ENCODE measurements at regions not wholly inside any gene's neighbourhood (a gene's known extent, or its start where the extent isn't known, plus 50 kb on each side); places are given as distances from the start of the nearest gene placed in this dataset.

GRCh38 chrX:144531877-144532276, 648.0 kb downstream of the UBE2NL start (continued):
- TF ChIP-seq CTCF (IDR thresholded peaks at IDR 0.05 in 2 of 3, conservative IDR thresholded peaks at IDR 0.05 in 1 of 3; ENCODE audit: borderline replicate concordance in 1 of 3, insufficient read depth in 1 of 3, low read depth in 2 of 3, low read length in 2 of 3) (no peak), ZNF274 (IDR thresholded peaks at IDR 0.05; ENCODE audit: low read depth, low read length) (no peak)

- intact Hi-C loops (cut with micrococcal nuclease): no loop called here
- H3K9me3 ChIP-seq (ENCODE audit: control insufficient read depth in 1 of 2, insufficient read depth in 1 of 2, low read depth in 1 of 2, low read length in 2 of 2): no peaks in the 10 kb centered on the region
Measured at GRCh38 chrX:144566592-144566991, 680.7 kb upstream of the SPANXN1 start.

GRCh38 chrX:144586756-144587155, 660.5 kb upstream of the SPANXN1 start:
- CTCF ChIA-PET: no interaction called here
- POLR2A ChIA-PET: no interaction called here
- DNase-seq (ENCODE audit: low read depth, low spot score): no peak
- no peaks in the 10 kb centered on the region for H3K27me3 ChIP-seq (ENCODE audit: insufficient read depth, low read length)
- no peaks in the 10 kb centered on the region for H3K4me1 ChIP-seq (ENCODE audit: control insufficient read depth in 1 of 2, insufficient read depth in 2 of 2, low read length in 2 of 2)
- no peak overlapping the region for H2AFZ ChIP-seq (ENCODE audit: low read depth, low read length, poor library complexity, severe bottlenecking)
- RAD21 ChIA-PET (ENCODE audit: low non-redundant PET in 1 of 2, low total read pairs in 2 of 2, uncharacterized antibody in 2 of 2, unreplicated experiment in 2 of 2): no interaction called here
- H3K9me3 ChIP-seq (ENCODE audit: control insufficient read depth in 1 of 2, insufficient read depth in 1 of 2, low read depth in 1 of 2, low read length in 2 of 2): no peaks in the 10 kb centered on the region
- H4K20me1 ChIP-seq (ENCODE audit: insufficient read depth): no peaks in the 10 kb centered on the region
- no TSS peak for BruUV-seq (replicated peaks)
- no peak overlapping the region for H3K4me2 ChIP-seq (ENCODE audit: low read length)
- H3K9me2 ChIP-seq (ENCODE audit: insufficient read depth): no peaks in the 10 kb centered on the region
- H3K9ac ChIP-seq (ENCODE audit: low read length): no peak overlapping the region
- no peak for ATAC-seq
- no peak overlapping the region for H3K27ac ChIP-seq (ENCODE audit: low read depth, low read length)
- H3K36me3 ChIP-seq (ENCODE audit: control insufficient read depth in 1 of 2, insufficient read depth in 2 of 2, low read length in 2 of 2): no peaks in the 10 kb centered on the region
- intact Hi-C loops (cut with micrococcal nuclease): no loop called here
- H3K4me3 ChIP-seq (replicated peaks in 1 of 2; ENCODE audit: low read depth in 1 of 2, low read length in 2 of 2): no peak overlapping the region
- H3K79me2 ChIP-seq (ENCODE audit: insufficient read depth, low read length): no peaks in the 10 kb centered on the region
- TF ChIP-seq EZH2 (IDR thresholded peaks at IDR 0.05): no peak
- TF ChIP-seq CEBPB (IDR thresholded peaks at IDR 0.05; ENCODE audit: low read depth): no peak
- TF ChIP-seq CBX3 (IDR thresholded peaks at IDR 0.05; ENCODE audit: low read depth): no peak
- TF ChIP-seq FOSL1 (IDR thresholded peaks at IDR 0.05; ENCODE audit: low read depth): no peak
- no peak for TF ChIP-seq ZNF274 (IDR thresholded peaks at IDR 0.05; ENCODE audit: low read depth, low read length)
- TF ChIP-seq REST (IDR thresholded peaks at IDR 0.05; ENCODE audit: low read depth): no peak
- no peak for TF ChIP-seq SP1 (IDR thresholded peaks at IDR 0.05; ENCODE audit: low read depth)
- TF ChIP-seq EZH2phosphoT487 (IDR thresholded peaks at IDR 0.05; ENCODE audit: borderline replicate concordance): no peak
- TF ChIP-seq ELF1 (IDR thresholded peaks at IDR 0.05; ENCODE audit: borderline replicate concordance, low read depth): no peak
- no peak for TF ChIP-seq EGR1 (IDR thresholded peaks at IDR 0.05; ENCODE audit: low read depth)
- no peak for TF ChIP-seq POLR2A (IDR thresholded peaks at IDR 0.05; ENCODE audit: borderline replicate concordance, extremely low read depth, insufficient read depth, insufficient read length)
- no peak for TF ChIP-seq JUND (IDR thresholded peaks at IDR 0.05)
- TF ChIP-seq MAX (IDR thresholded peaks at IDR 0.05): no peak

More at GRCh38 chrX:144566592-144566991, 680.7 kb upstream of the SPANXN1 start:
- H3K9ac ChIP-seq (ENCODE audit: low read length): no peak overlapping the region
- H3K36me3 ChIP-seq (ENCODE audit: control insufficient read depth in 1 of 2, insufficient read depth in 2 of 2, low read length in 2 of 2): no peaks in the 10 kb centered on the region
- no TSS peak for BruUV-seq (replicated peaks)
- DNase-seq (ENCODE audit: low read depth, low spot score): no peak
- no peaks in the 10 kb centered on the region for H3K9me2 ChIP-seq (ENCODE audit: insufficient read depth)
- H3K79me2 ChIP-seq (ENCODE audit: insufficient read depth, low read length): no peaks in the 10 kb centered on the region
- TF ChIP-seq RAD21 (IDR thresholded peaks at IDR 0.05; ENCODE audit: low read depth) (no peak), MAX (IDR thresholded peaks at IDR 0.05) (no peak), CEBPB (IDR thresholded peaks at IDR 0.05; ENCODE audit: low read depth) (no peak)
- no peak overlapping the region for H3K27ac ChIP-seq (ENCODE audit: low read depth, low read length)
- H4K20me1 ChIP-seq (ENCODE audit: insufficient read depth): no peaks in the 10 kb centered on the region
- ChIA-PET POLR2A (no interaction called here), CTCF (no interaction called here), RAD21 (ENCODE audit: low non-redundant PET in 1 of 2, low total read pairs in 2 of 2, uncharacterized antibody in 2 of 2, unreplicated experiment in 2 of 2) (no interaction called here)
- H2AFZ ChIP-seq (ENCODE audit: low read depth, low read length, poor library complexity, severe bottlenecking): no peak overlapping the region
- H3K4me2 ChIP-seq (ENCODE audit: low read length): no peak overlapping the region
- no peaks in the 10 kb centered on the region for H3K27me3 ChIP-seq (ENCODE audit: insufficient read depth, low read length)
- no peaks in the 10 kb centered on the region for H3K4me1 ChIP-seq (ENCODE audit: control insufficient read depth in 1 of 2, insufficient read depth in 2 of 2, low read length in 2 of 2)
- ATAC-seq: no peak
- no peak overlapping the region for H3K4me3 ChIP-seq (replicated peaks in 1 of 2; ENCODE audit: low read depth in 1 of 2, low read length in 2 of 2)
